ENCODE measurements at regions not wholly inside any gene's neighbourhood (a gene's known extent, or its start where the extent isn't known, plus 50 kb on each side); places are given as distances from the start of the nearest gene placed in this dataset.

- H3K27me3 Mint-ChIP-seq = no peaks in the 10 kb centered on the region
- H3K4me3 Mint-ChIP-seq = no peak overlapping the region
- Histone ChIP-seq H3K36me3 (ENCODE audit: insufficient read depth, low read length) (no peaks in the 10 kb centered on the region), H3K27me3 (ENCODE audit: insufficient read depth, low read length, poor library complexity, severe bottlenecking) (no peaks in the 10 kb centered on the region), H3K9me3 (ENCODE audit: low read length) (no peaks in the 10 kb centered on the region), H3K4me3 (ENCODE audit: low read length) (no peak overlapping the region), H3K27ac (ENCODE audit: low read depth, low read length) (no peak overlapping the region), H3K4me1 (ENCODE audit: insufficient read depth, low read length) (peaks cover 3% of the 10 kb centered on the region)
- H3K4me1 Mint-ChIP-seq = peaks cover 0 to 12% (median 3%) of the 10 kb centered on the region in 3 donors
- H3K9me3 Mint-ChIP-seq = no peaks in the 10 kb centered on the region
- CTCF ChIA-PET = interaction anchor here (3.0 kb wide), 1 partner anchor 12 kb away, joined by 20 read pairs; no protein-coding TSS in a partner anchor
- peaks cover 0 to 1% (median 0%) of the 10 kb centered on the region in 3 donors for H3K36me3 Mint-ChIP-seq
- H3K27ac Mint-ChIP-seq = peak overlapping the region in 2 of 8 donors; percentile 28 to 87
- POLR2A ChIA-PET = no interaction called here
- no peak for DNase-seq
Measured at GRCh38 chr6:56890683-56891429, 64.1 kb upstream of the BEND6 start.

GRCh38 chr6:56890066-56890465 is 64.8 kb upstream of the BEND6 start:
- H3K4me1 ChIP-seq (ENCODE audit: insufficient read depth, low read length) = peaks cover 3% of the 10 kb centered on the region
- peaks cover 0 to 4% of the 10 kb centered on the region in 2 donors for H3K27me3 Mint-ChIP-seq
- H3K4me3 ChIP-seq (ENCODE audit: low read length) = no peak overlapping the region
- no peaks in the 10 kb centered on the region for H3K9me3 Mint-ChIP-seq
- H3K36me3 Mint-ChIP-seq = peaks cover 0 to 1% (median 0%) of the 10 kb centered on the region in 3 donors
- no peaks in the 10 kb centered on the region for H3K9me3 ChIP-seq (ENCODE audit: low read length)
- no peak for DNase-seq
- ChIA-PET POLR2A (no interaction called here), CTCF (interaction anchor here (3.0 kb wide), 1 partner anchor 13 kb away, joined by 20 read pairs; no protein-coding TSS in a partner anchor)
- H3K27me3 ChIP-seq (ENCODE audit: insufficient read depth, low read length, poor library complexity, severe bottlenecking) = no peaks in the 10 kb centered on the region
- H3K4me1 Mint-ChIP-seq = peaks cover 0 to 12% (median 3%) of the 10 kb centered on the region in 3 donors
- no peak overlapping the region for H3K27ac Mint-ChIP-seq
- no peak overlapping the region for H3K27ac ChIP-seq (ENCODE audit: low read depth, low read length)
- no peak overlapping the region for H3K4me3 Mint-ChIP-seq
- H3K36me3 ChIP-seq (ENCODE audit: insufficient read depth, low read length) = no peaks in the 10 kb centered on the region

- Mint-ChIP-seq H3K4me1 (peaks cover 0 to 12% (median 3%) of the 10 kb centered on the region in 3 donors), H3K9me3 (no peaks in the 10 kb centered on the region), H3K36me3 (peaks cover 0 to 1% (median 0%) of the 10 kb centered on the region in 3 donors), H3K27ac (no peak overlapping the region), H3K4me3 (no peak overlapping the region), H3K27me3 (peaks cover under 1 to 4% of the 10 kb centered on the region in 2 donors)
- no peaks in the 10 kb centered on the region for H3K36me3 ChIP-seq (ENCODE audit: insufficient read depth, low read length)
- no peak for DNase-seq
- H3K4me3 ChIP-seq (ENCODE audit: low read length) = no peak overlapping the region
- H3K27me3 ChIP-seq (ENCODE audit: insufficient read depth, low read length, poor library complexity, severe bottlenecking) = no peaks in the 10 kb centered on the region
- no peak overlapping the region for H3K27ac ChIP-seq (ENCODE audit: low read depth, low read length)
- ChIA-PET POLR2A (no interaction called here), CTCF (no interaction called here)
- peaks cover 3% of the 10 kb centered on the region for H3K4me1 ChIP-seq (ENCODE audit: insufficient read depth, low read length)
- no peaks in the 10 kb centered on the region for H3K9me3 ChIP-seq (ENCODE audit: low read length)
Measured at GRCh38 chr6:56889492-56889891, 65.4 kb upstream of the BEND6 start.

- no peak for DNase-seq
- H3K27me3 Mint-ChIP-seq = peaks cover 4 to 5% of the 10 kb centered on the region in 2 donors
- H3K36me3 Mint-ChIP-seq = peaks cover 0 to 1% (median 0%) of the 10 kb centered on the region in 3 donors
- Histone ChIP-seq H3K9me3 (ENCODE audit: low read length) (no peaks in the 10 kb centered on the region), H3K27me3 (ENCODE audit: insufficient read depth, low read length, poor library complexity, severe bottlenecking) (no peaks in the 10 kb centered on the region), H3K4me3 (ENCODE audit: low read length) (no peak overlapping the region), H3K36me3 (ENCODE audit: insufficient read depth, low read length) (no peaks in the 10 kb centered on the region), H3K27ac (ENCODE audit: low read depth, low read length) (no peak overlapping the region), H3K4me1 (ENCODE audit: insufficient read depth, low read length) (peaks cover 3% of the 10 kb centered on the region)
- CTCF ChIA-PET = interaction anchor here (1.0 to 1.3 kb wide), 2 partner anchors 13 to 428 kb away, joined by 3 read pairs; partner anchors contain the start of gene PRIM2
- H3K27ac Mint-ChIP-seq = no peak overlapping the region
- POLR2A ChIA-PET = no interaction called here
- H3K9me3 Mint-ChIP-seq = no peaks in the 10 kb centered on the region
- no peak overlapping the region for H3K4me3 Mint-ChIP-seq
- H3K4me1 Mint-ChIP-seq = peaks cover 0 to 12% (median 3%) of the 10 kb centered on the region in 3 donors
Measured at GRCh38 chr6:56888687-56889086, 66.2 kb upstream of the BEND6 start.

GRCh38 chr6:56887086-56887485 is 67.8 kb upstream of the BEND6 start:
- no peaks in the 10 kb centered on the region for H3K27me3 ChIP-seq (ENCODE audit: insufficient read depth, low read length, poor library complexity, severe bottlenecking)
- H3K27ac Mint-ChIP-seq = no peak overlapping the region
- no peaks in the 10 kb centered on the region for H3K36me3 ChIP-seq (ENCODE audit: insufficient read depth, low read length)
- H3K4me1 Mint-ChIP-seq = peaks cover 0 to 12% (median 3%) of the 10 kb centered on the region in 3 donors
- H3K4me3 Mint-ChIP-seq = no peak overlapping the region
- H3K36me3 Mint-ChIP-seq = no peaks in the 10 kb centered on the region
- H3K9me3 ChIP-seq (ENCODE audit: low read length) = no peaks in the 10 kb centered on the region
- no peak overlapping the region for H3K4me3 ChIP-seq (ENCODE audit: low read length)
- no peak overlapping the region for H3K27ac ChIP-seq (ENCODE audit: low read depth, low read length)
- ChIA-PET CTCF (no interaction called here), POLR2A (no interaction called here)
- no peaks in the 10 kb centered on the region for H3K9me3 Mint-ChIP-seq
- DNase-seq = no peak
- H3K27me3 Mint-ChIP-seq = peaks cover 4 to 5% of the 10 kb centered on the region in 2 donors
- H3K4me1 ChIP-seq (ENCODE audit: insufficient read depth, low read length) = peaks cover 3% of the 10 kb centered on the region

GRCh38 chr6:56877922-56878321 is 77.0 kb upstream of the BEND6 start:
- ChIA-PET CTCF (no interaction called here), POLR2A (no interaction called here)
- H3K4me3 ChIP-seq (ENCODE audit: low read length) = no peak overlapping the region
- H3K4me3 Mint-ChIP-seq = no peak overlapping the region
- no peaks in the 10 kb centered on the region for H3K27me3 ChIP-seq (ENCODE audit: insufficient read depth, low read length, poor library complexity, severe bottlenecking)
- H3K36me3 Mint-ChIP-seq = no peaks in the 10 kb centered on the region
- no peak overlapping the region for H3K27ac ChIP-seq (ENCODE audit: low read depth, low read length)
- H3K27me3 Mint-ChIP-seq = peaks cover 3 to 20% of the 10 kb centered on the region in 2 donors
- H3K9me3 Mint-ChIP-seq = peaks cover 0 to 4% (median 0%) of the 10 kb centered on the region in 5 donors
- no peaks in the 10 kb centered on the region for H3K36me3 ChIP-seq (ENCODE audit: insufficient read depth, low read length)
- no peaks in the 10 kb centered on the region for H3K4me1 Mint-ChIP-seq
- DNase-seq = no peak
- no peak overlapping the region for H3K27ac Mint-ChIP-seq
- no peaks in the 10 kb centered on the region for H3K4me1 ChIP-seq (ENCODE audit: insufficient read depth, low read length)
- no peaks in the 10 kb centered on the region for H3K9me3 ChIP-seq (ENCODE audit: low read length)

- POLR2A ChIA-PET = no interaction called here
Measured at GRCh38 chr6:56875961-56876360, 78.9 kb upstream of the BEND6 start.

GRCh38 chr6:56875523-56875922 is 79.4 kb upstream of the BEND6 start:
- Histone ChIP-seq H3K4me1 (ENCODE audit: insufficient read depth, low read length) (no peaks in the 10 kb centered on the region), H3K4me3 (ENCODE audit: low read length) (no peak overlapping the region), H3K27me3 (ENCODE audit: insufficient read depth, low read length, poor library complexity, severe bottlenecking) (no peaks in the 10 kb centered on the region), H3K9me3 (ENCODE audit: low read length) (no peaks in the 10 kb centered on the region), H3K27ac (ENCODE audit: low read depth, low read length) (no peak overlapping the region), H3K36me3 (ENCODE audit: insufficient read depth, low read length) (no peaks in the 10 kb centered on the region)
- ChIA-PET CTCF (interaction anchor here (0.7 kb wide), 1 partner anchor 13 kb away, joined by 3 read pairs; no protein-coding TSS in a partner anchor), POLR2A (no interaction called here)
- Mint-ChIP-seq H3K4me1 (no peaks in the 10 kb centered on the region), H3K4me3 (no peak overlapping the region), H3K27ac (no peak overlapping the region), H3K27me3 (peaks cover 3 to 20% of the 10 kb centered on the region in 2 donors), H3K9me3 (peaks cover 0 to 4% (median 0%) of the 10 kb centered on the region in 5 donors), H3K36me3 (no peaks in the 10 kb centered on the region)
- DNase-seq = no peak

More at GRCh38 chr6:56875961-56876360, 78.9 kb upstream of the BEND6 start:
- no peaks in the 10 kb centered on the region for H3K36me3 Mint-ChIP-seq
- peaks cover 0 to 4% (median 0%) of the 10 kb centered on the region in 5 donors for H3K9me3 Mint-ChIP-seq
- H3K27me3 Mint-ChIP-seq = peaks cover 3 to 20% of the 10 kb centered on the region in 2 donors
- Histone ChIP-seq H3K4me3 (ENCODE audit: low read length) (no peak overlapping the region), H3K27ac (ENCODE audit: low read depth, low read length) (no peak overlapping the region), H3K9me3 (ENCODE audit: low read length) (no peaks in the 10 kb centered on the region), H3K4me1 (ENCODE audit: insufficient read depth, low read length) (no peaks in the 10 kb centered on the region), H3K27me3 (ENCODE audit: insufficient read depth, low read length, poor library complexity, severe bottlenecking) (no peaks in the 10 kb centered on the region), H3K36me3 (ENCODE audit: insufficient read depth, low read length) (no peaks in the 10 kb centered on the region)
- no peak overlapping the region for H3K27ac Mint-ChIP-seq
- CTCF ChIA-PET = no interaction called here
- DNase-seq = no peak
- H3K4me1 Mint-ChIP-seq = no peaks in the 10 kb centered on the region
- no peak overlapping the region for H3K4me3 Mint-ChIP-seq

All from CD8-positive, alpha-beta memory T cell (primary cell).